DOHH2 (cell line): ENCODE measurements at regions not wholly inside any gene's neighbourhood (a gene's known extent, or its start where the extent isn't known, plus 50 kb on each side); places are given as distances from the start of the nearest gene placed in this dataset.

Experiments used
- EZH2phosphoT487 ChIP-seq: fragments of 200-600 bp; sonication (generic); IDR thresholded peaks from 2 replicates; pipeline ENCODE4 v1.6.1; 2017; ENCODE audit warnings: borderline replicate concordance, mild to moderate bottlenecking, antibody characterized with exemption, low read length, moderate library complexity, mixed read lengths
- TF ChIP-seq, protein P1 (sequence below): fragments of 200-600 bp; sonication (generic); IDR thresholded peaks from one replicate; pipeline ENCODE4 v1.5.1; 2014; ENCODE audit warnings: antibody characterized with exemption, mild to moderate bottlenecking, low read depth, low read length; ENCODE audit not compliant: poor library complexity, severe bottlenecking

DNA sequence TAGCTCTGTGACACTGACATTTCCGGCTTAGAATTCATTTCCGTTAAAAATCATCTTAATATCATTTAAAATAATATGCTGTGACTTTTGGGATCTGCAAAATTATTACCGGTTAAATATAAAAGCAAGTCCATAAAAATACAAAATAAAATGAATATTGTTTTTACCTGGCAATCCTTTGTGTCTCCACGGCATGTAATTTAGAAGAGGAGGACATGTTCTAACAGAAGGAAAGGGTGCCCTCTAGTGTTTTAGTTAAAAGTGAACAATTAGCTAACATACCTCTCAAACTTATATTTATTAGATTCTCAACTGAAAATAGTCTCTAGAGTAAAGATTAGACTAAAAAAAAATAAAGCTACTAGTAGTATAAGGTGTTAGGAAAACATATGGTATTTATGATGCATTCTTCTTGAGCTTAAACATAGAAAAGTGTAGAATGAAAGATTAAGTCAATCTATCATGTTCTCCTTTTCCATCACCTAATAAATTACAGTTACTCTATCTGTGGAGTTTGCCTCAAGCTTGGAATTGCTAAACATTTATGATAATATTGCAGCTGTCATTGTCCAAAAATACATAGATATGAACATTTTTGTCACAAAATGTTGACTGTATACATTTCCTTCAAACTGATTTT lies 676.7 kb upstream of the SPRY2 start:
- TF ChIP-seq, protein P1, sequence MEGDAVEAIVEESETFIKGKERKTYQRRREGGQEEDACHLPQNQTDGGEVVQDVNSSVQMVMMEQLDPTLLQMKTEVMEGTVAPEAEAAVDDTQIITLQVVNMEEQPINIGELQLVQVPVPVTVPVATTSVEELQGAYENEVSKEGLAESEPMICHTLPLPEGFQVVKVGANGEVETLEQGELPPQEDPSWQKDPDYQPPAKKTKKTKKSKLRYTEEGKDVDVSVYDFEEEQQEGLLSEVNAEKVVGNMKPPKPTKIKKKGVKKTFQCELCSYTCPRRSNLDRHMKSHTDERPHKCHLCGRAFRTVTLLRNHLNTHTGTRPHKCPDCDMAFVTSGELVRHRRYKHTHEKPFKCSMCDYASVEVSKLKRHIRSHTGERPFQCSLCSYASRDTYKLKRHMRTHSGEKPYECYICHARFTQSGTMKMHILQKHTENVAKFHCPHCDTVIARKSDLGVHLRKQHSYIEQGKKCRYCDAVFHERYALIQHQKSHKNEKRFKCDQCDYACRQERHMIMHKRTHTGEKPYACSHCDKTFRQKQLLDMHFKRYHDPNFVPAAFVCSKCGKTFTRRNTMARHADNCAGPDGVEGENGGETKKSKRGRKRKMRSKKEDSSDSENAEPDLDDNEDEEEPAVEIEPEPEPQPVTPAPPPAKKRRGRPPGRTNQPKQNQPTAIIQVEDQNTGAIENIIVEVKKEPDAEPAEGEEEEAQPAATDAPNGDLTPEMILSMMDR, result peak; percentile 50
- no peak for TF ChIP-seq EZH2phosphoT487
